Endodermal cell (in vitro differentiated cells): ENCODE measurements at regions not wholly inside any gene's neighbourhood (a gene's known extent, or its start where the extent isn't known, plus 50 kb on each side); places are given as distances from the start of the nearest gene placed in this dataset.

ENCODE experiments used
- DNase-seq: peaks from one replicate; pipeline ENCODE4 v3.0.0-alpha.2; 2017
- H3K27ac ChIP-seq: 2 replicates; pipeline ENCODE4 v1.5.1; 2013; ENCODE audit warnings: mild to moderate bottlenecking, low read depth, low read length, moderate library complexity
- H3K27me3 ChIP-seq: 2 replicates; pipeline ENCODE4 v1.6.1; 2013; ENCODE audit warnings: mild to moderate bottlenecking, low read length, moderate library complexity; ENCODE audit not compliant: insufficient read depth, control insufficient read depth, poor library complexity, severe bottlenecking
- H3K36me3 ChIP-seq: 2 replicates; pipeline ENCODE4 v1.7.0; 2013; ENCODE audit warnings: mild to moderate bottlenecking, low read length, moderate library complexity; ENCODE audit not compliant: control insufficient read depth, insufficient read depth
- H3K4me1 ChIP-seq: one replicate; pipeline ENCODE4 v1.7.0; 2013; ENCODE audit warnings: low read length; ENCODE audit not compliant: control insufficient read depth, insufficient read depth
- H3K4me3 ChIP-seq: 2 replicates; pipeline ENCODE4 v1.5.1; 2013; ENCODE audit warnings: mild to moderate bottlenecking, low read length, moderate library complexity
- H3K9ac ChIP-seq: 2 replicates; pipeline ENCODE4 v1.6.1; 2013; ENCODE audit warnings: mild to moderate bottlenecking, low read length, moderate library complexity; ENCODE audit not compliant: poor library complexity, severe bottlenecking; ENCODE audit errors: extremely low read depth
- H3K9me3 ChIP-seq: 2 replicates; pipeline ENCODE4 v1.6.1; 2013; ENCODE audit warnings: mild to moderate bottlenecking, low read length, moderate library complexity; ENCODE audit not compliant: control insufficient read depth
- H3K27ac Mint-ChIP-seq: 2 replicates; pipeline ENCODE4 v1.8.0; 2020; ENCODE audit warnings: mixed read lengths
- H3K27me3 Mint-ChIP-seq: 2 replicates; pipeline ENCODE4 v1.8.0; 2021; ENCODE audit warnings: mild to moderate bottlenecking, mixed read lengths; ENCODE audit not compliant: insufficient read depth
- H3K36me3 Mint-ChIP-seq: 2 replicates; pipeline ENCODE4 v1.8.0; 2020; ENCODE audit warnings: low read depth, mixed read lengths
- H3K4me1 Mint-ChIP-seq: 2 replicates; pipeline ENCODE4 v1.8.0; 2020; ENCODE audit warnings: mixed read lengths
- H3K4me3 Mint-ChIP-seq: 2 replicates; pipeline ENCODE4 v1.8.0; 2020; ENCODE audit warnings: mild to moderate bottlenecking, moderate library complexity, mixed read lengths
- H3K9me3 Mint-ChIP-seq: 2 replicates; pipeline ENCODE4 v1.8.0; 2020; ENCODE audit warnings: mild to moderate bottlenecking, mixed read lengths
- WGBS, 2 experiments: methylation state at CpG; one replicate each; pipeline versions ENCODE4 v1.1.5 to v1.1.7; 2013; ENCODE audit warnings: missing lambda C conversion rate in 2 of 2, mixed read lengths in 1 of 2; ENCODE audit not compliant: insufficient coverage in 1 of 2, insufficient read length in 1 of 2; 5-methylcytosine and 5-hydroxymethylcytosine counted together
- TF ChIP-seq, protein P1 (sequence below): fragments of 200-600 bp; sonication (generic); conservative IDR thresholded peaks from 2 replicates; pipeline ENCODE4 v1.5.0; 2021; ENCODE audit warnings: antibody characterized with exemption, mild to moderate bottlenecking

DNA sequence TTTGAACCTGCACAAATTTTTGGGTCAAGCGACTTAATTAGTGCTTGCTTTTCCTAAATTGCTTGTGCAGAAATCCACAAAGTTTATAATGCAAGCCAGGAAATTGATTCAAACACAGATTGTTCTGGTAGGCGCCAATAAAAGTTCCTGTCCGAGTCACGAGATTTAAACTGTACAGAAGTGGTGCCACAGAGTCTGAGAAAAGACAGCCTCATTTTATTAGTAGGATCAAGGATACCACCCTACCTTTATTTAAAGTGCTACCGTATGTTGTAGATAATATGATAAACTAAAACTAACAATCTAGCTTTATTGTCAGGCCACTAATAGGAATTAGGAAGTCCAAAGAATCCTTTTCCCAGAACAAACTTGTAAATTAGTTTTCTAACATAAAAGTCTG is 696.7 kb downstream of the TNS3 start:
- H3K4me3 ChIP-seq = no peak overlapping the region
- peaks cover 3% of the 10 kb centered on the region for H3K4me1 Mint-ChIP-seq
- no peaks in the 10 kb centered on the region for H3K27me3 Mint-ChIP-seq
- peaks cover 8% of the 10 kb centered on the region for H3K9me3 Mint-ChIP-seq
- no peaks in the 10 kb centered on the region for H3K4me1 ChIP-seq
- no peak overlapping the region for H3K27ac Mint-ChIP-seq
- TF ChIP-seq, protein P1, sequence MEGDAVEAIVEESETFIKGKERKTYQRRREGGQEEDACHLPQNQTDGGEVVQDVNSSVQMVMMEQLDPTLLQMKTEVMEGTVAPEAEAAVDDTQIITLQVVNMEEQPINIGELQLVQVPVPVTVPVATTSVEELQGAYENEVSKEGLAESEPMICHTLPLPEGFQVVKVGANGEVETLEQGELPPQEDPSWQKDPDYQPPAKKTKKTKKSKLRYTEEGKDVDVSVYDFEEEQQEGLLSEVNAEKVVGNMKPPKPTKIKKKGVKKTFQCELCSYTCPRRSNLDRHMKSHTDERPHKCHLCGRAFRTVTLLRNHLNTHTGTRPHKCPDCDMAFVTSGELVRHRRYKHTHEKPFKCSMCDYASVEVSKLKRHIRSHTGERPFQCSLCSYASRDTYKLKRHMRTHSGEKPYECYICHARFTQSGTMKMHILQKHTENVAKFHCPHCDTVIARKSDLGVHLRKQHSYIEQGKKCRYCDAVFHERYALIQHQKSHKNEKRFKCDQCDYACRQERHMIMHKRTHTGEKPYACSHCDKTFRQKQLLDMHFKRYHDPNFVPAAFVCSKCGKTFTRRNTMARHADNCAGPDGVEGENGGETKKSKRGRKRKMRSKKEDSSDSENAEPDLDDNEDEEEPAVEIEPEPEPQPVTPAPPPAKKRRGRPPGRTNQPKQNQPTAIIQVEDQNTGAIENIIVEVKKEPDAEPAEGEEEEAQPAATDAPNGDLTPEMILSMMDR = no peak
- H3K27ac ChIP-seq = no peak overlapping the region
- H3K9ac ChIP-seq = no peak overlapping the region
- H3K36me3 Mint-ChIP-seq = no peaks in the 10 kb centered on the region
- H3K36me3 ChIP-seq = no peaks in the 10 kb centered on the region
- peaks cover 13% of the 10 kb centered on the region for H3K9me3 ChIP-seq
- H3K4me3 Mint-ChIP-seq = no peak overlapping the region
- 95 to 100% methylated on average over 2 to 4 of the region's 5 CpGs for WGBS, 2 experiments
- DNase-seq = no peak
- no peaks in the 10 kb centered on the region for H3K27me3 ChIP-seq

DNA sequence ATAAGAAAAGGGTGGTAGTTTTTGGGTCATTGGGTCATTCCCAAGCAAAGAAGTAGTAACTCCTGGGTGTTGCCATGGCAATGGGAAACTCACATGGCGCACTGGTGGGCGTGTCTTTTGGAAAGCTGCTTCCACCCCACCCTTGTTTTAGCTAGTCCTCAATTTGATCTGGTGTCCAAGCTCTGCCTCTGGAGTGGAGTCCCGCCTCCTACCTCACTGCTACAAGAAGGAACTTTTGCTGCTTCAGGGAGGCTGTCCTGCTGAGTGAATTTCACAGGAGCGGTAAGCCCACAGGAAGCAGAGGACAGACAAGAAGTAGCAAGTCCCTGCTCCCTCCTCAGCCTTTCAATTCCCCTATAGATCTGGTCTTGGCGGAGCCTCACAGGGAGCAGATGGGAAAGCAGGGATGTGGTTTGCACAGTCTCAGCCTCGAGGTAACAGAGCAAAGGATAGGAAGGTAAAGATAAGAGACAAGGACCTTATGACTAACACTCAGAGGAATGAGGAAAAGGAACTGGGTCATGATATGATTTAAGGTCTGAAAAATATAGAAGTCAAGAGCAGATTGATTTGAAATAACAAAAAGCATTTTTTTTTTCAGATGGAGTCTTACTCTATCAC is 700.3 kb downstream of the TNS3 start:
- no peaks in the 10 kb centered on the region for H3K27me3 Mint-ChIP-seq
- WGBS, 2 experiments = 89% methylated on average over 2 to 6 of the region's 6 CpGs
- no peak overlapping the region for H3K27ac ChIP-seq
- no peaks in the 10 kb centered on the region for H3K36me3 ChIP-seq
- TF ChIP-seq, protein P1 = no peak
- H3K9ac ChIP-seq = no peak overlapping the region
- no peak overlapping the region for H3K4me3 ChIP-seq
- no peaks in the 10 kb centered on the region for H3K4me1 ChIP-seq
- peaks cover 3% of the 10 kb centered on the region for H3K4me1 Mint-ChIP-seq
- H3K27ac Mint-ChIP-seq = no peak overlapping the region
- no peak overlapping the region for H3K4me3 Mint-ChIP-seq
- peak; percentile 54 for DNase-seq
- no peaks in the 10 kb centered on the region for H3K36me3 Mint-ChIP-seq
- no peaks in the 10 kb centered on the region for H3K9me3 Mint-ChIP-seq
- no peaks in the 10 kb centered on the region for H3K27me3 ChIP-seq
- H3K9me3 ChIP-seq = no peaks in the 10 kb centered on the region

DNA sequence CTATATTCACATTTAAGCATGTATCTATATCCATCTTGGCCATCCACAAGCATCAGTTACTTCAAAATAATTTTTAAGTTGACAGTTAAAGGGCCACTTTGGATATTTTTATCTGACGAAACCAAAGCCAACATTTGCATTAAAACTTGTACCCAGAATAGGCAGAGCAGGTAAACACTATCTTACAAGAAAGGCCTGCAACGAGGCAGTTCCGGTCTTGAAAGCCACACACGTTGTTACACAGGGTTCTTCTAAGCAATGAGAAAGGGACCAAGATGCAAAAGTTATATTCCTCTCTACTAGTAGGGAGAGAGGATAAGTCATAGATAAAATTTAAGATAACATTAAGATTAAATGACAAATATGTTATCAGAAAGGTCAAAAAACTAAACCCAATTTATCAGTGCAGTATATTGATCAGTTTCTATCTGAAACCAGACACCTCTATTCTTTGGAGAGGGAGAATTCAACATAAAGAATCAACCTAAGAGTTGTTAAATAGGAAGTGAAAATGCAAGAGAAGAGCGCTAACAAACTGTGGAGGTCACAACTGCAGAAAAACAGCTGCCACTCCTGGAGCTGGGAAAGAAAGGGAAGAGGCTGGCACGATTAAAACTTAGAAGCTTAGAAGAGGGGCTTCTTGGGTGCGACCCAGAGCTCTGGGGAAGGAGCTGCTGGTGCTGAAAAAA is 701.3 kb downstream of the TNS3 start:
- H3K36me3 Mint-ChIP-seq = no peaks in the 10 kb centered on the region
- 76 to 85% methylated on average over 4 to 7 of the region's 7 CpGs for WGBS, 2 experiments
- DNase-seq = no peak
- no peak overlapping the region for H3K4me3 Mint-ChIP-seq
- H3K4me1 ChIP-seq = no peaks in the 10 kb centered on the region
- no peak overlapping the region for H3K27ac ChIP-seq
- H3K9ac ChIP-seq = no peak overlapping the region
- H3K4me3 ChIP-seq = no peak overlapping the region
- no peaks in the 10 kb centered on the region for H3K27me3 Mint-ChIP-seq
- no peaks in the 10 kb centered on the region for H3K36me3 ChIP-seq
- H3K9me3 ChIP-seq = no peaks in the 10 kb centered on the region
- no peak overlapping the region for H3K27ac Mint-ChIP-seq
- no peaks in the 10 kb centered on the region for H3K9me3 Mint-ChIP-seq
- H3K27me3 ChIP-seq = no peaks in the 10 kb centered on the region
- H3K4me1 Mint-ChIP-seq = peaks cover 3% of the 10 kb centered on the region
- TF ChIP-seq, protein P1 = no peak
